Lung (tissue), 11 donors: ENCODE measurements at regions not wholly inside any gene's neighbourhood (a gene's known extent, or its start where the extent isn't known, plus 50 kb on each side); places are given as distances from the start of the nearest gene placed in this dataset.

Source experiments
- ATAC-seq: fragments of 200-7000 bp; cut with Tn5 transposase; one replicate; pipeline ENCODE4 v1.9.1; 2020; ENCODE audit warnings: moderate number of reproducible peaks; ENCODE audit not compliant: insufficient read depth, low FRiP score
- DNase-seq, 3 donors: peaks; one replicate each; pipeline ENCODE4 v3.0.0-alpha.2; 2013 to 2017
- H3K27ac ChIP-seq, 2 donors: one replicate each; pipeline ENCODE4 v1.5.1; 2013; ENCODE audit warnings: mild to moderate bottlenecking in 2 of 2, moderate library complexity in 2 of 2, control low read depth in 1 of 2, inconsistent platforms in 1 of 2, low read depth in 1 of 2, low read length in 1 of 2
- H3K27me3 ChIP-seq, 3 donors: one replicate each; pipeline ENCODE4 v1.5.1; 2013; ENCODE audit warnings: low read length in 2 of 3; ENCODE audit not compliant: control insufficient read depth in 3 of 3, insufficient read depth in 3 of 3
- H3K36me3 ChIP-seq, 4 donors: one replicate each; pipeline ENCODE4 v1.5.1; 2013; ENCODE audit warnings: low read length in 4 of 4, mild to moderate bottlenecking in 1 of 4, moderate library complexity in 1 of 4; ENCODE audit not compliant: control insufficient read depth in 4 of 4, insufficient read depth in 4 of 4
- H3K4me1 ChIP-seq, 5 donors: one replicate each; pipeline ENCODE4 v1.5.1; 2013; ENCODE audit warnings: low read length in 5 of 5, mild to moderate bottlenecking in 2 of 5, moderate library complexity in 1 of 5; ENCODE audit not compliant: control insufficient read depth in 5 of 5, insufficient read depth in 5 of 5
- H3K4me3 ChIP-seq: one replicate; pipeline ENCODE4 v1.5.1; 2013; ENCODE audit warnings: mild to moderate bottlenecking, control low read depth, moderate library complexity
- H3K9ac ChIP-seq, 2 donors: one replicate each; pipeline ENCODE4 v1.5.1; 2013; ENCODE audit warnings: low read length in 2 of 2, control low read depth in 1 of 2; ENCODE audit not compliant: insufficient read depth in 1 of 2
- H3K9me3 ChIP-seq, 4 donors: one replicate each; pipeline ENCODE4 v1.5.1; 2013; ENCODE audit warnings: low read length in 3 of 4, mild to moderate bottlenecking in 1 of 4, moderate library complexity in 1 of 4; ENCODE audit not compliant: control insufficient read depth in 4 of 4, insufficient read depth in 3 of 4
- WGBS, 2 donors: extraction: QIAGEN DNeasy Blood & Tissue Kit; methylation state at CpG; one replicate each; pipeline ENCODE4 v1.1.7; 2013; 5-methylcytosine and 5-hydroxymethylcytosine counted together
- TF ChIP-seq, protein P1 (sequence below): IDR thresholded peaks from 2 replicates; pipeline ENCODE4 v1.5.1; 2012; ENCODE audit warnings: mild to moderate bottlenecking; ENCODE audit errors: control extremely low read depth, extremely low read depth
- donor health status: control.
- donor health status: control.
- donor health status: Bipolar disorder and iron deficiency.
- donor health status: healthy.
- donor health status: DM: yes; HTN: yes; CAD: no.

DNA sequence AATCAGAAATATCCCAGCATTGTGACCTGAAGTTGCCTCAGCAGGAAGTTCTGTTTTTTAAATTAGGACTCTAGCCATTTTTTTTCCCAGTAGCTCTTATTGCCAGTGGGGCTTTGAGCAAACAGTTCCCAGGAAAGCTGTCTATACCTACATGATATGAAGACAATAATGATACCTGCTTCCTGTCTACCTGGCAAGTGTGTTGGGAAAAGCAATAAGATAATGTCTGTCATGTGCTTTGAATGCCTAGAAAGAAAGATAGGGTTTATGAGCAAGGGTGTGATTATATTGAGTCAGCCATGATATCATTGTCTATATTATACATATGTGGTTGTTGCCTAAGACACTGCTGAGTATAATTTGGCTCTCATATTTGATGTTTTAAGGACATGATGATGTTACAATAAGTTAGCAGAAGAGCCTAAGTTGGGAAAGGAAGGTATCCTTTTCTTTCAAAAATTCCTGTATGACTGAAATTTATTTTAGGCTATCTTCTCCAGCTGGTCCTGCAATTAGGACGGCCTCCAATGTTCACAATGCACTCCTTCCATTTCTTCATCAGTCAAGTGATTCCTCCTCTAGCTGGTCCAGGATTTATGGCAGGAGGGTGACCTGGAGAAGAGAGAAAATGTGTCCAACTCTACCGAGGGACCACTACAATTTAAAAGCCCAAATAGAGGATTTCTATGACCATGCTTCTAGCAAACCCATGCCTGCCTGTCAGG is 99.6 kb upstream of the CDC42BPA start:
- DNase-seq (no peak), ATAC-seq (no peak)
- Histone ChIP-seq H3K27ac (no peak overlapping the region), H3K9ac (no peak overlapping the region), H3K4me1 (peaks cover 0 to 8% (median 0%) of the 10 kb centered on the region in 5 donors), H3K27me3 (no peaks in the 10 kb centered on the region), H3K4me3 (no peak overlapping the region), H3K36me3 (no peaks in the 10 kb centered on the region), H3K9me3 (no peaks in the 10 kb centered on the region)
- WGBS, 2 donors, result 82 to 84% methylated on average over 2 of the region's 2 CpGs
- TF ChIP-seq, protein P1, sequence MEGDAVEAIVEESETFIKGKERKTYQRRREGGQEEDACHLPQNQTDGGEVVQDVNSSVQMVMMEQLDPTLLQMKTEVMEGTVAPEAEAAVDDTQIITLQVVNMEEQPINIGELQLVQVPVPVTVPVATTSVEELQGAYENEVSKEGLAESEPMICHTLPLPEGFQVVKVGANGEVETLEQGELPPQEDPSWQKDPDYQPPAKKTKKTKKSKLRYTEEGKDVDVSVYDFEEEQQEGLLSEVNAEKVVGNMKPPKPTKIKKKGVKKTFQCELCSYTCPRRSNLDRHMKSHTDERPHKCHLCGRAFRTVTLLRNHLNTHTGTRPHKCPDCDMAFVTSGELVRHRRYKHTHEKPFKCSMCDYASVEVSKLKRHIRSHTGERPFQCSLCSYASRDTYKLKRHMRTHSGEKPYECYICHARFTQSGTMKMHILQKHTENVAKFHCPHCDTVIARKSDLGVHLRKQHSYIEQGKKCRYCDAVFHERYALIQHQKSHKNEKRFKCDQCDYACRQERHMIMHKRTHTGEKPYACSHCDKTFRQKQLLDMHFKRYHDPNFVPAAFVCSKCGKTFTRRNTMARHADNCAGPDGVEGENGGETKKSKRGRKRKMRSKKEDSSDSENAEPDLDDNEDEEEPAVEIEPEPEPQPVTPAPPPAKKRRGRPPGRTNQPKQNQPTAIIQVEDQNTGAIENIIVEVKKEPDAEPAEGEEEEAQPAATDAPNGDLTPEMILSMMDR, result no peak

GRCh38 chr1:227416156-227416830 is 98.0 kb upstream of the CDC42BPA start:
- no peaks in the 10 kb centered on the region for H3K36me3 ChIP-seq
- TF ChIP-seq, protein P1, result no peak
- no peaks in the 10 kb centered on the region for H3K27me3 ChIP-seq
- no peaks in the 10 kb centered on the region for H3K9me3 ChIP-seq
- DNase-seq, result no peak
- H3K4me1 ChIP-seq, result peaks cover 0 to 8% (median 0%) of the 10 kb centered on the region in 5 donors
- H3K4me3 ChIP-seq, result no peak overlapping the region
- WGBS, 2 donors, result 92 to 93% methylated on average over 6 of the region's 6 CpGs
- no peak overlapping the region for H3K9ac ChIP-seq
- no peak for ATAC-seq
- H3K27ac ChIP-seq, result no peak overlapping the region

GRCh38 chr1:227415115-227415790 is 97.0 kb upstream of the CDC42BPA start:
- Histone ChIP-seq H3K27ac (no peak overlapping the region), H3K4me1 (peaks cover 0 to 8% (median 0%) of the 10 kb centered on the region in 5 donors), H3K36me3 (no peaks in the 10 kb centered on the region), H3K9me3 (no peaks in the 10 kb centered on the region), H3K4me3 (no peak overlapping the region), H3K9ac (no peak overlapping the region), H3K27me3 (no peaks in the 10 kb centered on the region)
- DNase-seq (no peak), ATAC-seq (no peak)
- WGBS, 2 donors, result 62 to 80% methylated on average over 8 of the region's 8 CpGs
- TF ChIP-seq, protein P1, result no peak
